Ramos (cell line): ENCODE measurements at regions not wholly inside any gene's neighbourhood (a gene's known extent, or its start where the extent isn't known, plus 50 kb on each side); places are given as distances from the start of the nearest gene placed in this dataset.
"Not testable (repeated sequence)": the region's sequence is repeated elsewhere in the genome, so short reads cannot be mapped to it uniquely, and the experiment has no call there.

Experiments used
- in situ Hi-C: fragments of 300-500 bp; cut with MboI; formaldehyde crosslinking; loops from one replicate; pipeline ENCODE4 v1.14.3; 2022; ENCODE audit warnings: low sequenced_read_pairs; ENCODE audit not compliant: unreplicated experiment

GRCh38 chr5:34541067-34541466 is 115.1 kb upstream of the RAI14 start:
- in situ Hi-C loops: no loop called here

DNA sequence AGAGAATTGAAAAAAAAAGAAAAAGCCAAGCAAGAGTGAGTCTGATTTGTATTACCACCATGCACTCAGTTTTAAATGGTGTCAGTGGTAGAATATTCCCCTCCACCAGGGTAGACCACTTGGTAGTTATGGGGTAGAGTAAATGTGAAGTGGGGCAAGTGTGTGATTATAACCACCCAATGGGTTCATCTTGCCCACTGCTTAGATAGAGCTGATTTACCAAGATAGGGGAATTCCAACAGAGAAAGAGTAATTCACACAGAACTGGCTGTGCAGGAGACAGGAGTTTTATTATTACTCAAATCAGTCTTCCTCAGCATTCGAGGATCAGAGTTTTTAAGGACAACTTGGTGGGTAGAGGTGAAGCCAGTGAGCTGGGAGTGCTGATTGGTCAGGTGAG is 113.3 kb upstream of the RAI14 start:
- in situ Hi-C loops: no loop called here

DNA sequence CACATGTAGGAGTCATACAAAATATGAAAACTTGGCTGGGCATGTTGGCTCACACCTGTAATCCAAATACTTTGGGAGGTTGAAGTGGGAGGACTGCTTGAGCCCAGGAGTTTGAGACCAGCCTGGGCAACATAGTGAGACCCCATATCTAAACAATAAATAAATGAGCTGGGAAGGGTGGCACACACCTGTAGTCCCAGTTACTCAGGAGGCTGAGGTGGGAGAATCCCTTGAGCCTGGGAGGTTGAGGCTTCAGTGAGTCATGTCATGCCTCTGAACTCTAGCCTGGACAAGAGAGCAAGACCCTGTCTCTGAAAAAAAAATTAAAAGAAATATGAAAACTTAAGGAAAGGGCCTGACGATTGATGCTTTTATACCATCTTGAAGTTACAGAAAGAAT is 112.4 kb upstream of the RAI14 start:
- in situ Hi-C loops: no loop called here

DNA sequence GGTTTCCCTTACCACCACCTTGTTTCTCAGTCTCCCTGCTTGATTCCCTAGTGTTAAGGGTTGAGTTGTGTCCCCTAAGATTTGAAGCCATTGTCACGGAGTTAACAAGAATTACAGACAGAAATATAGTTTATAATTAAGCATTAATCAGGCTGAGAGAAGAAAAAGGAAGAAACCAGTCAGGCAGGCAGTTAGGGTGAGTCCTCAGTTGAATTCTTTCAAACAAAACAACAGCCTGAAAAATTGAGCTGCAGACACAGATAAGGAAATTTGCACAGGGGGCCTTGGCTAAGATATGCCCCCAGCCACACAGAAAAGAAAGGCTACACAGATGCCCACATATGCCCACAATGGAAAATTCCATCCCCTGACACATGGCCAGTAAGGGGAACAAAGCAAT is 111.7 kb upstream of the RAI14 start:
- in situ Hi-C loops: no loop called here

GRCh38 chr5:34545164-34545563 is 111.0 kb upstream of the RAI14 start:
- in situ Hi-C loops: no loop called here

GRCh38 chr5:34545626-34546025 is 110.5 kb upstream of the RAI14 start:
- in situ Hi-C loops: no loop called here

DNA sequence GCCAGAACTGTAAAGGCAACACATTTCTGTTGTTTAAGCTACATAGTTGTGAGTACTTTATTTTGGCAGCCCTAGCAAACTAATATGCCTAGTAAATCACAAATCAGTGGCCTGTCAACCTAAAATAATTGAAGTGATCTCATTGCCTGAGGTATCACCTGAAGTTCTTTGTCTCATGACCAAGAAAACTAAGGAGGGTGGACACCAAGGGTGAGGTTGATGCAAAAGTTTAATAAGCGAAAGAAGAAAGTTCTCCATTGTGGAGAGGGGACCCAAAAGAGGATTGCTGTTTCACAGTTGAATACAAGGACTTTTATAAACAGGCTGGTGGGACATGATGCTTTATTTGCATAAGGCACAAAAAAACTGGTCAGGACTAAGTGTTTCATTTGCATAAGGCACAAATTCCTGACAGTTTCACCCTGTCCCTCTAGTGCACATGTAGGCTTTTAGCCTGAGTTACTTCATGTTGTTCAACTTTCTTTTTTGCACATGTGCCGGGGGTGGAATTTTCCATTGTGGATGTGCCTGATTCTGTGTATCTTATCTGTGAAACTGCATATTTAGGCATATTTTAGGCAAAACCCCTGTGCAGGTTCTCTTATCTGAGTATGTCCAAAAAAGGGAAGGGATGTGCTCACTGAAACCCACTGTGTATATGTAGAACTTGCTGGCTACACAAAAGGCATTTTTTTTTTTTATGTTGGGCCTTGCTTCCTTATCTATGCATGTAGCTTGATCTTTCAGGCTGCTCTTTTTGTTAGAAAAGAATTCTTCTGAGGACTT is 108.6 kb upstream of the RAI14 start:
- in situ Hi-C loops: no loop called here

DNA sequence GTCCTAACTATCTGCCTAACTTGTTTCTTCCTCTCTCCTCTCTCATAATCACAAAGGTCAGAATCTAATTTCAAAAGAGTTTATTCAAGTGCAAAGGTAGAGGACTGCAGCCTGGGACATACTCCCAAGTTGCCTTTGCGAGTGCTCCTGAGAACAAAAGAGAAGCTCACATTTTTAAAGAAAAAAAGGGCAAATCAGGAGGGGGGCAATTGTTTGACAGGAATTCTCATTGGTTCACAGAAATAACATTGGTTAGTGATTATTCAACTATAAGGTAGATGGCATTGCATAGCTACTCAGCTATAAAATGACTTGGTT is 108.1 kb upstream of the RAI14 start:
- in situ Hi-C loops: no loop called here

DNA sequence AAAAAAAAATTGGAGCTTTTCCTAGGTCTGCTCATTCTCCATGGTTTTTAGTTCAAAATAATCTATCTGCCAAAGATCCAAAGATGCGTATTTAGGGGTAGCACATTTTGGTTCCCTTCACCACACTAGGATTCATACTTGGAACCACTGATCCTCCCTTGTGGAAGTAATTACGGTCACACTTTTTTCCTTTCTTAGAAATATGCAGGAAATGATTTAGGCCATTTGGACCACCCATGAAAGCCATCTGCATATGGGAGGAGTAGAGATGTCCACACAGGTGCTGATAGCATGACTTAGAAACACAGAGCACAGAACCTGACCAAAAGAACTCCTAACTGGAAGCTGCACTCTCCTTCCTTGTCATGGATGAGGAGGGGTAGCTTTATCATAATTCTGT is 105.9 kb upstream of the RAI14 start:
- in situ Hi-C loops: no loop called here

- in situ Hi-C loops: no loop called here
Measured at GRCh38 chr5:34550964-34551363, 105.2 kb upstream of the RAI14 start.

DNA sequence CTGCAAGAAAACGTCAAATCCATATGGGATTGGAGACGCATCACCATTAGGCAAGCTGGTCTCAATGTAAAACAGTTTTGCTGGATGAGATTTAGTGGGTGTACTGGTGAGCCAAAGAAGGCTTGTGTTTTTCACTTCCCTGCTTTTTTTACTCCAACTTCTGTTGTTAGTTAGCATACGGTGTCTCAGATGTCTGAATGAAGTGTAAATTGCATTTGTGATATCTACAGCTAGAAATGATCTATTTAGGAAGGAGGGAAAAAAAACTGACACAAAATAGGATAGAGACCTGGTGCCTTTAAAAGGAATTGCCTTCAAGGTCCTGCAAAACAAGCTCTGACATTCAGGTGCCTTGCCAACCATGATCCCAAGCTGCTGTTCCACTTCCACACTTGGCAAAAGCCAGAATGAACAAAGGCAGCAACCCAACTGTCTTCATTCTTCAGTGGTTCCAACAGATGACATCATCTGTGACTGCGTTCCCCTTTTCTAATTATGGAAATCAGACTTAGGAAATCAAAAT is 104.2 kb upstream of the RAI14 start:
- in situ Hi-C loops: no loop called here

- in situ Hi-C loops: no loop called here
Measured at GRCh38 chr5:34552686-34553085, 103.4 kb upstream of the RAI14 start.

GRCh38 chr5:34553581-34553980 is 102.5 kb upstream of the RAI14 start:
- in situ Hi-C loops: no loop called here

DNA sequence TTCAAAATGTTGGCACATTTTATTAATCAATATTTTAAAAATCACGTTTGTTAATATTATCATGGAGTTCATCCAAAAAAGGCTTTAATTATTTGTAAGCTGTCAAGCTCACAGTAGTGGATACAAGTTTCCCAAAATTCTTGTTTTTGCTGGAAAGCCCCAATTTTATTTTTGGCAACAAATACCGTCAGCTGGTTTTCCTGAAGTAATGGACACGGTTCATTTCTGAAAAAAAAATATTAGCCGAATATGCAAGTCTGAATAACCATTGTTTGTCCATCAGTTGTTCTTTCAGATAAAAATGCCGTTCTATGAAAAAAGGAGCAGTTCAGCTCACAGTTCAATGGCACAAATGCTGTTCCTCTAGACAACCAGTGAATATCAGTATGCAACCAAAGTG is 101.5 kb upstream of the RAI14 start:
- in situ Hi-C loops: no loop called here

GRCh38 chr5:34555699-34556508 is 100.2 kb upstream of the RAI14 start:
- in situ Hi-C loops: no loop called here

GRCh38 chr5:34556509-34556782 is 99.7 kb upstream of the RAI14 start:
- in situ Hi-C loops: no loop called here

DNA sequence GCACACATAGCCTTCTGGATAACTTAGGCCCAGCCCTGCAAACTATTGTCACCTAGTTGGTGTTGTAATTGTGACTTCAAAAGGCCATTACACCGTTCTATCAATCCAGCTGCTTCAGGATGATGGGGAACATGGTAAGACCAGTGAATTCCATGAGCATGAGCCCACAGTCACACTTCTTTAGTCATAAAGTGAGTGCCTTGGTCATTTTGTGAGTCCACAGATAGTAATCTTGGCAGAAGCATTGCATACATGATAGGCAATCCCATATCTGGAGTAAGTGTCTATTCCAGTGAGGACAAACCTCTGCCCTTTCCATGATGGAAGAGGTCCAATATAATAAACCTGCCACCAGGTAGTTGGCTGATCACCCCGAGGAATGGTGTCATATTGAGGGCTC is 94.5 kb upstream of the RAI14 start:
- in situ Hi-C loops: not testable (repeated sequence)

DNA sequence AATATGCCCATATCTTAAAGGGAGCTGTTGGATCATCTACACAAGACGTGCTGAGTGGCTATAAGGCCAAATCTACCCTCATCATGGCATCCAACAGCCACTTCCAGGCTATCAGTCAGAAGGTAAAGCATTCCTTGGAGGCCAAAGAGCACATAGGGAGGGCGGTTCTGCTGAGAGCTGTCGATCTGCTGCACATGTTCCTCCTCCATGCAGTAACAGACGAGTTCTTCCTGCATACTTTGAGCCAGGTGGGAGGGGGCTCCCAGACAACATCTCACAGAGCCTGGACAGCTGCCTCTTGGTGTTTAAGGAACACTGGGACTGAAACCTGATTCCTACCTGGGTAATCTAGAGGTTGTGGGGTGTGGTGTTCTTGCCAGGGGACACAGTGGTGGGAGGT is 93.3 kb upstream of the RAI14 start:
- in situ Hi-C loops: no loop called here

GRCh38 chr5:34563269-34563668 is 92.9 kb upstream of the RAI14 start:
- in situ Hi-C loops: no loop called here

- in situ Hi-C loops: no loop called here
Measured at GRCh38 chr5:34563931-34564709, 92.0 kb upstream of the RAI14 start.

GRCh38 chr5:34564710-34565235 is 91.4 kb upstream of the RAI14 start:
- in situ Hi-C loops: no loop called here
